A549 (cell line): ENCODE measurements at regions not wholly inside any gene's neighbourhood (a gene's known extent, or its start where the extent isn't known, plus 50 kb on each side); places are given as distances from the start of the nearest gene placed in this dataset.

Experiments used
- ATAC-seq, 2 experiments: fragments of 200-7000 bp in 1 of 2; fragments of >200 bp in 1 of 2; cut with Nextera tagmentation in 1 of 2; cut with Tn5 transposase in 1 of 2; 3 replicates each; pipeline versions ENCODE4 v1.8.0 to v1.9.1; 2018 to 2020; ENCODE audit warnings: mild to moderate bottlenecking in 1 of 2, moderate library complexity in 1 of 2
- CTCF ChIA-PET: fragments of 300-600 bp; sonication (Branson Sonifier 250); formaldehyde crosslinking; extraction: SDS; loops from one replicate; lab custom pipeline; 2021; ENCODE audit warnings: antibody characterized with exemption, inconsistent platforms; lab: Yijun Ruan, JAX
- POLR2A ChIA-PET: fragments of 350-600 bp; formaldehyde crosslinking; extraction: SDS; loops from one replicate; lab custom pipeline; 2021; ENCODE audit warnings: antibody characterized with exemption, inconsistent platforms; lab: Yijun Ruan, JAX
- DNase-seq, 2 experiments: peaks; one replicate each; pipeline versions ENCODE4 v3.0.0 to v3.0.0-alpha.2; 2011 to 2016; ENCODE audit warnings: low read depth in 1 of 2, low spot score in 1 of 2
- FAIRE-seq: peaks from 2 replicates; lab custom pipeline; 2011; peaks lifted over from hg19 to GRCh38; lab: Jason Lieb, UNC
- H3K27ac ChIP-seq, 2 experiments: fragments of >200 bp; sonication (Bioruptor Twin); formaldehyde crosslinking; 3 replicates each; pipeline ENCODE4 v1.5.1; 2016 to 2017
- H3K4me1 ChIP-seq: fragments of >200 bp; sonication (Bioruptor Twin); formaldehyde crosslinking; 3 replicates; pipeline ENCODE4 v1.6.1; 2016
- H3K4me2 ChIP-seq: fragments of >200 bp; sonication (Bioruptor Twin); formaldehyde crosslinking; 3 replicates; pipeline ENCODE4 v1.6.1; 2016
- H3K4me3 ChIP-seq: fragments of >200 bp; sonication (Bioruptor Twin); formaldehyde crosslinking; 3 replicates; pipeline ENCODE4 v1.5.1; 2016
- H3K9me3 ChIP-seq: fragments of >200 bp; sonication (Bioruptor Twin); formaldehyde crosslinking; 3 replicates; pipeline ENCODE4 v1.6.1; 2016
- CBX8 ChIP-seq: fragments of 200-600 bp; sonication (generic); IDR thresholded peaks from 2 replicates; pipeline ENCODE4 v1.6.1; 2016
- ELK1 ChIP-seq: fragments of 150-350 bp; IDR thresholded peaks from 2 replicates; pipeline ENCODE4 v1.6.1; 2014; ENCODE audit warnings: low read depth, mild to moderate bottlenecking, low read length
- GATA3 ChIP-seq: IDR thresholded peaks from 2 replicates; pipeline ENCODE4 v1.6.1; 2012; ENCODE audit warnings: borderline replicate concordance
- HES2 ChIP-seq: fragments of >200 bp; sonication (Bioruptor Twin); formaldehyde crosslinking; IDR thresholded peaks from 2 replicates; pipeline ENCODE4 v1.6.1; 2016
- HMGXB4 ChIP-seq: fragments of 250-450 bp; sonication (Bioruptor Pico); IDR thresholded peaks from 2 replicates; pipeline ENCODE4 v1.5.0; 2021; ENCODE audit warnings: mild to moderate bottlenecking, moderate library complexity, borderline replicate concordance
- HOXB13 ChIP-seq: fragments of 250-450 bp; sonication (Bioruptor Pico); IDR thresholded peaks from 2 replicates; pipeline ENCODE4 v1.5.0; 2020; ENCODE audit warnings: low read depth, mild to moderate bottlenecking, moderate library complexity
- HOXB5 ChIP-seq: fragments of 250-450 bp; sonication (Bioruptor Pico); IDR thresholded peaks from 2 replicates; pipeline ENCODE4 v1.5.0; 2020; ENCODE audit warnings: mild to moderate bottlenecking, moderate library complexity
- JUN ChIP-seq, 2 experiments: fragments of >200 bp; sonication (Bioruptor Twin); formaldehyde crosslinking; IDR thresholded peaks; 2 replicates in 1 of 2; 3 replicates in 1 of 2; pipeline ENCODE4 v1.6.1; 2016 to 2017
- KDM1A ChIP-seq: fragments of 200-600 bp; sonication (generic); IDR thresholded peaks from 2 replicates; pipeline ENCODE4 v1.6.1; 2016; ENCODE audit warnings: low read depth, mild to moderate bottlenecking
- KDM5A ChIP-seq: fragments of 200-600 bp; sonication (generic); IDR thresholded peaks from 2 replicates; pipeline ENCODE4 v1.6.1; 2016; ENCODE audit warnings: antibody characterized with exemption, mild to moderate bottlenecking
- MAX ChIP-seq: IDR thresholded peaks from 2 replicates; pipeline ENCODE4 v1.6.1; 2012
- MYC ChIP-seq: IDR thresholded peaks from 2 replicates; pipeline ENCODE4 v1.6.1; 2012; ENCODE audit warnings: mild to moderate bottlenecking, inconsistent platforms, low read length, improper control_type of control experiment, borderline replicate concordance
- NFE2L2 ChIP-seq: fragments of 150-350 bp; conservative IDR thresholded peaks from 2 replicates; pipeline ENCODE4 v1.6.1; 2014; ENCODE audit warnings: low read length
- NR3C1 ChIP-seq: fragments of >200 bp; sonication (Bioruptor Twin); formaldehyde crosslinking; IDR thresholded peaks from 3 replicates; pipeline ENCODE4 v1.6.1; 2017
- PHF8 ChIP-seq: fragments of 200-600 bp; sonication (generic); IDR thresholded peaks from 2 replicates; pipeline ENCODE4 v1.6.1; 2016; ENCODE audit warnings: low read depth, mild to moderate bottlenecking, antibody characterized with exemption, moderate library complexity, borderline replicate concordance
- POLR2AphosphoS2 ChIP-seq: conservative IDR thresholded peaks from 2 replicates; pipeline ENCODE4 v1.6.1; 2012; ENCODE audit warnings: low read length, improper control_type of control experiment, inconsistent platforms
- RAD21 ChIP-seq, 2 experiments: fragments of >200 bp in 1 of 2; sonication (Bioruptor Twin) in 1 of 2; formaldehyde crosslinking in 1 of 2; IDR thresholded peaks in 1 of 2; conservative IDR thresholded peaks in 1 of 2; 2 replicates in 1 of 2; 3 replicates in 1 of 2; pipeline ENCODE4 v1.6.1; 2012 to 2018; ENCODE audit warnings: inconsistent platforms in 1 of 2
- SMC3 ChIP-seq: fragments of >200 bp; sonication (Bioruptor Twin); formaldehyde crosslinking; IDR thresholded peaks from 3 replicates; pipeline ENCODE4 v1.6.1; 2018; ENCODE audit warnings: inconsistent platforms
- SREBF2 ChIP-seq: fragments of 450-650 bp; IDR thresholded peaks from 2 replicates; pipeline ENCODE4 v1.6.1; 2014; ENCODE audit warnings: mild to moderate bottlenecking, moderate library complexity
- ZC3H11A ChIP-seq: fragments of 450-650 bp; IDR thresholded peaks from 2 replicates; pipeline ENCODE4 v1.6.1; 2014; ENCODE audit warnings: antibody characterized with exemption, mild to moderate bottlenecking
- ZNF302 ChIP-seq: fragments of 250-450 bp; sonication (Bioruptor Pico); IDR thresholded peaks from 2 replicates; pipeline ENCODE4 v1.9.0; 2021; ENCODE audit warnings: inconsistent platforms, mild to moderate bottlenecking, moderate library complexity
- WGBS: methylation state at CpG from one replicate; pipeline ENCODE4 v1.1.6; 2017; ENCODE audit errors: missing lambda C conversion rate; 5-methylcytosine and 5-hydroxymethylcytosine counted together

- TF ChIP-seq ZC3H11A, result no peak
- FAIRE-seq (no peak), ATAC-seq (no peak), DNase-seq (no peak)
- WGBS, result 71% methylated on average over 5 of the region's 5 CpGs
- H3K9me3 ChIP-seq, result 0 out of 3 replicates have a peak, but pooled peaks cover 3% of the 10 kb centered on the region
- ChIA-PET POLR2A (no interaction called here), CTCF (interaction anchor here (1.6 to 2.3 kb wide), 2 partner anchors 61 to 157 kb away, joined by 4 to 6 read pairs; no protein-coding TSS in a partner anchor)
- no peak overlapping the region for H3K4me2 ChIP-seq
- H3K4me1 ChIP-seq, result no peaks in the 10 kb centered on the region
- H3K4me3 ChIP-seq, result no peak overlapping the region
- H3K27ac ChIP-seq, result no peak overlapping the region
These were observed 86.0 kb upstream of the SH3PXD2B start for GRCh38 chr5:172540099-172540870.

- no peak for FAIRE-seq
- no peak for TF ChIP-seq GATA3
- TF ChIP-seq ZNF302 (CRISPR knock-in tag), result no peak
- no peak for TF ChIP-seq CBX8
- no peak for TF ChIP-seq NFE2L2
- no peak for TF ChIP-seq NR3C1
- no peak for TF ChIP-seq RAD21 (conservative IDR thresholded peaks at IDR 0.05 in 1 of 2, IDR thresholded peaks at IDR 0.05 in 1 of 2)
- no peak for TF ChIP-seq SMC3
- TF ChIP-seq HOXB5, result no peak
- TF ChIP-seq HOXB13, result no peak
- TF ChIP-seq MAX, result no peak
- TF ChIP-seq POLR2AphosphoS2, result no peak
- TF ChIP-seq ELK1, result no peak
- no peak for TF ChIP-seq JUN (IDR thresholded peaks at IDR 0.05)
- no peak for TF ChIP-seq KDM5A
- TF ChIP-seq MYC, result no peak
- TF ChIP-seq HES2, result no peak
- TF ChIP-seq PHF8, result no peak
- no peak for TF ChIP-seq SREBF2
- no peak for TF ChIP-seq KDM1A
- no peak for TF ChIP-seq HMGXB4 (CRISPR knock-in tag)
- no peak for DNase-seq
- Histone ChIP-seq H3K9me3 (0 out of 3 replicates have a peak, but pooled peaks cover 3% of the 10 kb centered on the region), H3K4me3 (no peak overlapping the region), H3K4me1 (peaks cover 21% of the 10 kb centered on the region; the same call in 2 of the 3 replicates), H3K27ac (peak overlapping the region in 1 of 2 experiments; percentile 51; a peak in 1 of 6 replicates), H3K4me2 (no peak overlapping the region)
- 80% methylated on average over 2 of the region's 2 CpGs for WGBS
- ATAC-seq, result no peak
- ChIA-PET CTCF (interaction anchor here (1.4 to 1.7 kb wide), 2 partner anchors 56 to 162 kb away, joined by 3 to 5 read pairs; no protein-coding TSS in a partner anchor), POLR2A (no interaction called here)
These were observed 80.8 kb upstream of the SH3PXD2B start for GRCh38 chr5:172535108-172535445.
